HG03159 (cell line): ENCODE measurements at regions not wholly inside any gene's neighbourhood (a gene's known extent, or its start where the extent isn't known, plus 50 kb on each side); places are given as distances from the start of the nearest gene placed in this dataset.
"Not testable (repeated sequence)": the region's sequence is repeated elsewhere in the genome, so short reads cannot be mapped to it uniquely, and the experiment has no call there.

Experiments
- ATAC-seq: cut with Tn5 transposase; IDR thresholded peaks from one replicate; pipeline ENCODE4 v1.9.1; 2021; ENCODE audit warnings: mild to moderate bottlenecking, moderate library complexity; ENCODE audit not compliant: unreplicated experiment

GRCh38 chr2:186164325-186164724 is 321.7 kb upstream of the ZC3H15 start:
- no peak for ATAC-seq

GRCh38 chr2:186170693-186171092 is 315.4 kb upstream of the ZC3H15 start:
- no peak for ATAC-seq

- no peak for ATAC-seq
Measured at GRCh38 chr2:186181625-186182024, 304.4 kb upstream of the ZC3H15 start.

- ATAC-seq, result not testable (repeated sequence)
Measured at GRCh38 chr2:186182366-186182765, 303.7 kb upstream of the ZC3H15 start.

- ATAC-seq, result no peak
Measured at GRCh38 chr2:186183406-186183805, 302.7 kb upstream of the ZC3H15 start.

- ATAC-seq, result no peak
Measured at GRCh38 chr2:186187854-186188253, 298.2 kb upstream of the ZC3H15 start.

- ATAC-seq, result no peak
Measured at GRCh38 chr2:186189816-186190215, 296.2 kb upstream of the ZC3H15 start.

GRCh38 chr2:186195696-186196095 is 290.4 kb upstream of the ZC3H15 start:
- no peak for ATAC-seq

- ATAC-seq, result no peak
Measured at GRCh38 chr2:186197955-186198354, 288.1 kb upstream of the ZC3H15 start.

- ATAC-seq, result no peak
Measured at GRCh38 chr2:186199029-186199428, 287.0 kb upstream of the ZC3H15 start.

- ATAC-seq, result no peak
Measured at GRCh38 chr2:186201371-186201770, 284.7 kb upstream of the ZC3H15 start.

GRCh38 chr2:186205254-186205911 is 280.7 kb upstream of the ZC3H15 start:
- peak; percentile 59 for ATAC-seq

- no peak for ATAC-seq
Measured at GRCh38 chr2:186209532-186209931, 276.5 kb upstream of the ZC3H15 start.

GRCh38 chr2:186220409-186220808 is 265.7 kb upstream of the ZC3H15 start:
- ATAC-seq, result no peak

- ATAC-seq, result no peak
Measured at GRCh38 chr2:186229265-186229664, 256.8 kb upstream of the ZC3H15 start.

- ATAC-seq, result no peak
Measured at GRCh38 chr2:186241874-186242273, 244.2 kb upstream of the ZC3H15 start.

GRCh38 chr2:186254759-186255158 is 231.3 kb upstream of the ZC3H15 start:
- no peak for ATAC-seq

GRCh38 chr2:186255823-186256222 is 230.2 kb upstream of the ZC3H15 start:
- no peak for ATAC-seq

GRCh38 chr2:186256540-186256939 is 229.5 kb upstream of the ZC3H15 start:
- ATAC-seq, result peak; percentile 72

- no peak for ATAC-seq
Measured at GRCh38 chr2:186263673-186264250, 222.3 kb upstream of the ZC3H15 start.

GRCh38 chr2:186269536-186269935 is 216.5 kb upstream of the ZC3H15 start:
- ATAC-seq, result no peak

GRCh38 chr2:186273953-186274352 is 212.1 kb upstream of the ZC3H15 start:
- ATAC-seq, result no peak
